BJ (cell line): ENCODE measurements at regions not wholly inside any gene's neighbourhood (a gene's known extent, or its start where the extent isn't known, plus 50 kb on each side); places are given as distances from the start of the nearest gene placed in this dataset.
"Not testable (repeated sequence)": the region's sequence is repeated elsewhere in the genome, so short reads cannot be mapped to it uniquely, and the experiment has no call there.

Experiments
- CTCF ChIA-PET: fragments of 350-600 bp; formaldehyde crosslinking; extraction: SDS; loops from one replicate; lab custom pipeline; 2021; ENCODE audit warnings: antibody characterized with exemption, inconsistent platforms; lab: Yijun Ruan, JAX
- POLR2A ChIA-PET: fragments of 300-600 bp; sonication (Branson Sonifier 250); formaldehyde crosslinking; extraction: SDS; loops from one replicate; lab custom pipeline; 2021; ENCODE audit warnings: antibody characterized with exemption; lab: Charles Lee
- DNase-seq: peaks from one replicate; pipeline ENCODE4 v3.0.0-alpha.2; 2011; ENCODE audit warnings: low read depth
- H3K27me3 ChIP-seq: 2 replicates; pipeline ENCODE4 v1.6.0; 2011; ENCODE audit warnings: low read length; ENCODE audit not compliant: control insufficient read depth, insufficient read depth
- H3K36me3 ChIP-seq: 2 replicates; pipeline ENCODE4 v1.5.1; 2011; ENCODE audit warnings: low read length; ENCODE audit not compliant: control insufficient read depth, insufficient read depth
- H3K4me3 ChIP-seq: 2 replicates; pipeline ENCODE4 v1.5.1; 2011; ENCODE audit warnings: low read depth, mild to moderate bottlenecking, control low read depth, low read length
- TF ChIP-seq, protein P1 (sequence below): IDR thresholded peaks from 2 replicates; pipeline ENCODE4 v1.5.1; 2011; ENCODE audit warnings: low read depth, mild to moderate bottlenecking, control low read depth, inconsistent platforms, low read length, moderate library complexity; ENCODE audit not compliant: insufficient read depth

DNA sequence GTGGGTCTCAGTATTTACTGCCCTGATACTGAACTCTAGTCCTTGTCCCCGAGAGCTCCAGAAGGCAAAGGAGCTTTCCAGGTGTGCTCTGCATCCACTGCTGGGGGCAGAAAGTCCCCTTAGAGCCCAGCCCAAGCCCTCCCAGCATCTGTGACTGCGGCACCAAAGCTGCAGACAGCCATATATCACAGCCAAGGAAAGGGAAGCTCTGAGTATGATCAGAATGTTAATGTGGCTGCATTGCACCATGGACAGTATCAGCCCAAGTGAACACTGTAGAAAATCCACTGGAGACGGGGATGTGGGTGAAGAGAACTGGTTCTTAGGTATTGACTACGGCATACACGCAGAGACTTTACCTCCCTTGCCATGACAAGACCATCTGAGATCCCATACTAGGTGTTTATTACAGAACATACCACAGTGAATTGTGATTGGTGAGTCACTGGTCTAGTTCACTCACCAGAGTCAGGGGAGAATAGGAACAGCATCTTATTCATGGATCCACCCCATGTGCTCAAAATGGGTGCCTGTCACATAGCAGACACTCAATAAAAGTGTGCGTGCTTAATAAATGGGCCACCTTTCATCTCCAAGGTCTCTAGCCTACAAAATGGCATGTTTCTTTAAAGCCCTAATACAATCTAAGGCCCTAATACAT, 170.3 kb downstream of the HHIPL2 start:
- DNase-seq: no peak
- H3K4me3 ChIP-seq: no peak overlapping the region
- ChIA-PET CTCF (interaction anchor here (0.6 kb wide), 1 partner anchor 78 kb away, joined by 3 read pairs; no protein-coding TSS in a partner anchor), POLR2A (no interaction called here)
- no peaks in the 10 kb centered on the region for H3K36me3 ChIP-seq
- TF ChIP-seq, protein P1, sequence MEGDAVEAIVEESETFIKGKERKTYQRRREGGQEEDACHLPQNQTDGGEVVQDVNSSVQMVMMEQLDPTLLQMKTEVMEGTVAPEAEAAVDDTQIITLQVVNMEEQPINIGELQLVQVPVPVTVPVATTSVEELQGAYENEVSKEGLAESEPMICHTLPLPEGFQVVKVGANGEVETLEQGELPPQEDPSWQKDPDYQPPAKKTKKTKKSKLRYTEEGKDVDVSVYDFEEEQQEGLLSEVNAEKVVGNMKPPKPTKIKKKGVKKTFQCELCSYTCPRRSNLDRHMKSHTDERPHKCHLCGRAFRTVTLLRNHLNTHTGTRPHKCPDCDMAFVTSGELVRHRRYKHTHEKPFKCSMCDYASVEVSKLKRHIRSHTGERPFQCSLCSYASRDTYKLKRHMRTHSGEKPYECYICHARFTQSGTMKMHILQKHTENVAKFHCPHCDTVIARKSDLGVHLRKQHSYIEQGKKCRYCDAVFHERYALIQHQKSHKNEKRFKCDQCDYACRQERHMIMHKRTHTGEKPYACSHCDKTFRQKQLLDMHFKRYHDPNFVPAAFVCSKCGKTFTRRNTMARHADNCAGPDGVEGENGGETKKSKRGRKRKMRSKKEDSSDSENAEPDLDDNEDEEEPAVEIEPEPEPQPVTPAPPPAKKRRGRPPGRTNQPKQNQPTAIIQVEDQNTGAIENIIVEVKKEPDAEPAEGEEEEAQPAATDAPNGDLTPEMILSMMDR: no peak
- no peaks in the 10 kb centered on the region for H3K27me3 ChIP-seq

DNA sequence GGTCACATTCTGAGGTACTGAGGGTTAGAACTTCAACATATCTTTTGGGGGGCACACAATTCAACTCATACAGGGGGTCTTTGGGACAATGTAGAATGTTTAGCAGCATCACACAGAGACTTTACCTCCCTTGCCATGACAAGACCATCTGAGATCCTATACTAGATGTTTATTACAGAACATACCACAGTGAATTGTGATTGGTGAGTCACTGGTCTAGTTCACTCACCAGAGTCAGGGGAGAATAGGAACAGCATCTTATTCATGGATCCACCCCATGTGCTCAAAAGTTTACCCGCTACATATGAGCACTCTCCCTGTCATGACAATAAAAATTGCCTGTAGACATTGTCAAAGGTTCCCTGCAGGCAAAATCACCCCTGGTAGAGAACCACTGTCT, 171.1 kb downstream of the HHIPL2 start:
- H3K27me3 ChIP-seq, POLR2A ChIA-PET, CTCF ChIA-PET, H3K4me3 ChIP-seq, H3K36me3 ChIP-seq, DNase-seq: not testable (repeated sequence)

DNA sequence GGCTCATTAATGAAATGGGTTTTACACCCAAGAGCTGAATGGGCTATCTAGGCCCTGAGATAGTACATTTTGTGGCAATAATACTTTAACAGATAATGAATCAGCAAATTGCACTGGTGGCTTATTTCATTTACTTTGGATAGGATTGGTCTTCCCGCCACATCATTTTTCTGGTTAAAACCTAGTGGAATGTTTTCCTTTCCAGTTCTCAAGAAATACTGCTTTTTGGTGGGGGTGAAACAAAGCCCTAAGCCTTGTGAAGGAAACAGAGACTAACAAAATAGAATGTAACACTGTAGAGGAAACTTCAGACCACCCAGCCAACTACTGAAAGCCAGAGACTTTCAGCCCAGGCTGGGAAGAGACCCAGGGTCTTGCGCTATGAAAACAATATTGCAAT, 172.2 kb downstream of the HHIPL2 start:
- Histone ChIP-seq H3K27me3 (no peaks in the 10 kb centered on the region), H3K36me3 (no peaks in the 10 kb centered on the region), H3K4me3 (no peak overlapping the region)
- ChIA-PET CTCF (no interaction called here), POLR2A (no interaction called here)
- no peak for DNase-seq
- TF ChIP-seq, protein P1: no peak

DNA sequence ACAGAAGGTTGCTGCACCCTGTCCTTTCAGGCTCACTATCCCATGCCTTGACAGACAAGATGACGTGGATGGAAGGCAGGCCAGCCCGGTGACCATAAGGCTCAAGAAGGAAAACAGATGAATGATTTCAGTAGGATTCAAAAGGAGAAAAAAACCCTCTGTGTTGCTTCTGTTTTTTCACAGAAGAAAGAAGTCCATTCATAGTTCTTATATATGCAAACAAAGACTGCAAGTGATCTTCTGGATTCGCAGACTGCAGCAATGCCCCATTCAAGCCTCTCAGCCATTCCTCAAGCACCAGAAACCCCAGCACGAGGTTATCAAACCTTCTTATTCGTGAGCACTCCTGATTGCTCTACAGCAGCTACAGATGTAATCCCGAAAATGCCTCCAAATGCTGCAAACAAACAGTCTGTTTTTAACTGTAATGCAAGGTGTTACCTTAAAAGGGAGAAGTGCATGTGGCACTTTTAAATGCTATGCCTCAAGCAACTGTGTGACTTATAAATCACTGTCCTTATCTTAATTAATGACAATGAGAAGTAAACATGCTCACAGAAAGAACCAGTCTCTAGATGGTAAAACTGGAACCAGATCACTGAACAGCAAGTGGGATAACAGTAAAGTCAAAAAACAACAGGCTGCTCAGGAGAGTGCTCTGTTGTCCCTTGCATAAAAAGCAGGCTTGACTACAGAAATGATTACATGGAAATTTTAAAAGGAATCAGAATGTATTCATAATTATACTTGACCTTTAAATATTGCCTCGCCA, 173.9 kb downstream of the HHIPL2 start:
- DNase-seq: no peak
- TF ChIP-seq, protein P1: no peak
- POLR2A ChIA-PET: no interaction called here
- H3K36me3 ChIP-seq: no peaks in the 10 kb centered on the region
- no peak overlapping the region for H3K4me3 ChIP-seq
- H3K27me3 ChIP-seq: no peaks in the 10 kb centered on the region
- CTCF ChIA-PET: no interaction called here

DNA sequence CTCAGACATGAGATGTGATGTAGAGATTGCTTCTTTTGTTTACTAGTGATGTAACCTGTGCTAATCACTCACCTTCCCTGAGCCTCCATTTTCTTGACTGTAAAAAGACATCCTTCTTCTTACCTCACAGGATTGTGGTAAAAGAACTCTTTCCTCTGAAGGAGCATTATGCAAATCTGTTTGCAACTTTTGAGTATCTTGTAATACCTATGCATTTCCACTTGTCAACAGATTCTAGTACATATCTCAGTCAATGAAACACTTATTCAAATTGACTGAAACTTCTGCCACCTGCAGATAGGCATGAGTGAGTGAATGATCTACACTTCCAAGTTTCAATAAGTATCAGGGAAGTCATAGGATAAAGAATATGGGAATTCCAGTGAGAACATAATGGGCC, 174.7 kb downstream of the HHIPL2 start:
- CTCF ChIA-PET: interaction anchor here (1.3 kb wide), 1 partner anchor 26 kb away, joined by 3 read pairs; no protein-coding TSS in a partner anchor
- no peaks in the 10 kb centered on the region for H3K36me3 ChIP-seq

More for the DNA sequence above, 174.7 kb downstream of the HHIPL2 start:
- POLR2A ChIA-PET: no interaction called here
- TF ChIP-seq, protein P1: no peak
- H3K27me3 ChIP-seq: no peaks in the 10 kb centered on the region
- no peak overlapping the region for H3K4me3 ChIP-seq
- DNase-seq: no peak
